Fibroblast of mammary gland (primary cell): ENCODE measurements at regions not wholly inside any gene's neighbourhood (a gene's known extent, or its start where the extent isn't known, plus 50 kb on each side); places are given as distances from the start of the nearest gene placed in this dataset.

Experiments
- DNase-seq: peaks from one replicate; pipeline ENCODE4 v3.0.0-alpha.2; 2010; ENCODE audit warnings: low read depth
- H3K4me3 ChIP-seq: 2 replicates; pipeline ENCODE4 v1.5.1; 2011; ENCODE audit warnings: low read depth, mild to moderate bottlenecking, low read length, moderate library complexity; ENCODE audit not compliant: control insufficient read depth
- TF ChIP-seq, protein P1 (sequence below): conservative IDR thresholded peaks from 2 replicates; pipeline ENCODE4 v1.5.1; 2011; ENCODE audit warnings: low read depth, low read length, inconsistent platforms; ENCODE audit not compliant: control insufficient read depth, insufficient read depth

DNA sequence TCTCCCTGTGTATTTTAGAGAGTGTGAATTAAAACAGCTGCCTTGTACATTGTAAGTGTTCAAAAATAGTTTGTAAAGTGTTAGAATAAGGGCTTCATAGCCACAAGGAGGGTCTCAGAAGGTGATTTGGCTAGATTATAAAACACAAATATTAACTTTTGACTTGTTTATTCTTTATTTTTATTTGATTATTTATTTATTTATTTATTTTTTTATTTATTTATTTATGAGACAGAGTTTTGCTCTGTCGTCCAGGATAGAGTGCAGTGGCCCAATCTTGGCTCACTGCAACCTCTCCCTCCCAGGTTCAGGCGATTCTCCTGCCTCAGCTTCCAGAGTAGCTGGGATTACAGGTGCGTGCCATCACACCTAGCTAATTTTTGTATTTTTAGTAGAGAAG lies 111.5 kb upstream of the RBFOX1 start:
- DNase-seq, result no peak
- no peak overlapping the region for H3K4me3 ChIP-seq
- TF ChIP-seq, protein P1, sequence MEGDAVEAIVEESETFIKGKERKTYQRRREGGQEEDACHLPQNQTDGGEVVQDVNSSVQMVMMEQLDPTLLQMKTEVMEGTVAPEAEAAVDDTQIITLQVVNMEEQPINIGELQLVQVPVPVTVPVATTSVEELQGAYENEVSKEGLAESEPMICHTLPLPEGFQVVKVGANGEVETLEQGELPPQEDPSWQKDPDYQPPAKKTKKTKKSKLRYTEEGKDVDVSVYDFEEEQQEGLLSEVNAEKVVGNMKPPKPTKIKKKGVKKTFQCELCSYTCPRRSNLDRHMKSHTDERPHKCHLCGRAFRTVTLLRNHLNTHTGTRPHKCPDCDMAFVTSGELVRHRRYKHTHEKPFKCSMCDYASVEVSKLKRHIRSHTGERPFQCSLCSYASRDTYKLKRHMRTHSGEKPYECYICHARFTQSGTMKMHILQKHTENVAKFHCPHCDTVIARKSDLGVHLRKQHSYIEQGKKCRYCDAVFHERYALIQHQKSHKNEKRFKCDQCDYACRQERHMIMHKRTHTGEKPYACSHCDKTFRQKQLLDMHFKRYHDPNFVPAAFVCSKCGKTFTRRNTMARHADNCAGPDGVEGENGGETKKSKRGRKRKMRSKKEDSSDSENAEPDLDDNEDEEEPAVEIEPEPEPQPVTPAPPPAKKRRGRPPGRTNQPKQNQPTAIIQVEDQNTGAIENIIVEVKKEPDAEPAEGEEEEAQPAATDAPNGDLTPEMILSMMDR, result no peak

- no peak overlapping the region for H3K4me3 ChIP-seq
- DNase-seq, result no peak
- TF ChIP-seq, protein P1, result no peak
These were observed 113.7 kb upstream of the RBFOX1 start for GRCh38 chr16:7218936-7219335.

DNA sequence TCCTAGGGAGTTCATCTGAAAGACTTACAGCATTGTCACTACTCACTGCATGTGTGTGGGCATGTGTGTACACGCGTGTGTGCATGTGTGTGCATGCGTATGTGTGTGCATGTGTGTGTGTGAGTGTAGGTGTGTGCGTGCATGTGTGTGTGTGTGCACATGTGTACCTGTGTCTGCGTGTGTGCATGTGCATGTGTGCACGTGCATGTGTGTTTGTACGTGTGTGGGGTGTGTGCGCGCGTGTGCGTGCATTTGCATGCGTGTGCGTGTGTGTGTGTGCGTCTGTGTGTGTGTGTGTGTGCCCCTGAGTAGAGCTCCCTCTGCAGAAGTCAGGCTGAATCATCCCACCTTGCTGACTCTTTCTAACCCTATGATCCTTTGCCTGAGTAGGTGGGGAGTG lies 114.8 kb upstream of the RBFOX1 start:
- TF ChIP-seq, protein P1, result no peak
- H3K4me3 ChIP-seq, result no peak overlapping the region
- no peak for DNase-seq

DNA sequence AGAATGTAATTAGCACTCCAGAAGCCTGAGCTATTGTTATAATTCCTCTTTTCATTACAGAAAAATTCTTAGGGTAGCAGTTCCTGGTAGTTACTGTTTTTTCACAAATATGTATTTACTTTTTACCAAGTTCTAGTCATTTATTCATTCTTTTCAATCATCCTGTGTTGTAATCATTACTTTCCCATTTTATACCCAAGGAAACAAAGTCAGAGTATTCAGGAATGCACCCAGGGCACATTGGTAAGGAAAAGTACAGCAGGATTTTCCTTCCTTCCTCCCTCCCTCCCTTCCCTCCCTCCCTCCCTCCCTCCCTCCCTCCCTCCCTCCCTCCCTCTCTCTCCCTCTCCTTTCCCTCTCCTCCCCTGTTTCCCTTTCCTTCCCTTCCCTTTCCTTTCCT lies 115.9 kb upstream of the RBFOX1 start:
- H3K4me3 ChIP-seq, result no peak overlapping the region
- TF ChIP-seq, protein P1, result no peak
- no peak for DNase-seq

DNA sequence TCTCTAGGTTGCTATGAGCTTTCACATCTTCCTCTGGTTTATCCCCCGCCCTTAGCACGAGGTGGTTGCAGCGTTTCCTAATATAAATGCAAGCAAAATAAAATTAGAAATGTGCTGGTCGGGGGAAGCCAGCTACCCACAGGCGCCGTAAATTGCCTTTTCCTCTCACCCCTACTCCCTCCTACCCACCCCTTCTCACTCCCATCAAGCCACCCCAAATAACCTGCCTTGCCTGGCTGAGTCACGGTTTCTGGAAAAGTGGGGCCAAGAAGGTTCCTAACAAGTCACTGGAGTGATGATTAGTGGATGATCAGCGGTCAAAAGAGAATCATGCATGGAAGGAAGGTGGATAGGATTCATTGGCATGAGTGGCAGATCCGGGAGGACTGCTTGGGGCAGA lies 120.9 kb upstream of the RBFOX1 start:
- no peak overlapping the region for H3K4me3 ChIP-seq
- TF ChIP-seq, protein P1, result no peak
- no peak for DNase-seq

DNA sequence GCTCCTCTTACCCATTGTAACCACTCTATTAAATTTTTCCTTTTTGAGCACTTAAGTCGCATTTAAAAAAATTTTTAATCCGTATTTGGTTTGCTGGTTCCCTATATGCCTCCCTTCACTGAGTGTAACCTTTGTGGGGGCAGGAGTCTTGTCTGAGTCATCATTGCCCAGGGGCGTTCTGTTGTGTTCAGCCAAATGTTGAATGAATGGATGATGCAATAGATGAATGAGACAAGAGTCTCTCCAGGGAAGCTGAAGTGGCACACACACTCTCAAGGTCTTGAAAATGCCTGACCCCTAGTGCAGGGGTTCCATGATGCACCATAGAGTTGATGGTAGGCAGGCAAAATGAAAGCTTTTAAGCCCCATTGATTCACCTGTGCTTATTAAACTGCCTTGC lies 123.0 kb upstream of the RBFOX1 start:
- TF ChIP-seq, protein P1, result no peak
- no peak overlapping the region for H3K4me3 ChIP-seq
- no peak for DNase-seq

DNA sequence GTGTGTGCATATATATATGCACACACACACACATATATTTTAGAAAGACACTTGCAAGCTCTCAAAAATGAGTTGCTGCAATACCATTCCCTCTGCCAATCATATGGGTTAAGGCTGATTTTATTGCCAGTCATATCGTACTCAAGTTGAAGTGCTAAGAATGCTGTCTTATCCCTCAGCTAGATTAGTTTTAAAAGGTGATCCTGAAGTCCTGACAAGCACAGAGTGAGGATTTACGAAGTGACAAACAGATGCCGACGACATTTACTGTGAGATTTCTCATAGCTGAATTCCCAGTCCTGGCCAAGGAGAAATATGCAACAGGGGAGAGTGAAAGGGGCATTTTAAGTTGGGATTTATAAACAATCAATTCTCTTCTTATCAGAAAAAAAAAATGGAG lies 126.2 kb upstream of the RBFOX1 start:
- no peak overlapping the region for H3K4me3 ChIP-seq
- TF ChIP-seq, protein P1, result no peak
- no peak for DNase-seq
